ENCODE measurements at regions not wholly inside any gene's neighbourhood (a gene's known extent, or its start where the extent isn't known, plus 50 kb on each side); places are given as distances from the start of the nearest gene placed in this dataset.
A peak's percentile ranks its signal among the peaks of the same experiment; 100 is the strongest.
"Not testable (repeated sequence)": the region's sequence is repeated elsewhere in the genome, so short reads cannot be mapped to it uniquely, and the experiment has no call there.

DNA sequence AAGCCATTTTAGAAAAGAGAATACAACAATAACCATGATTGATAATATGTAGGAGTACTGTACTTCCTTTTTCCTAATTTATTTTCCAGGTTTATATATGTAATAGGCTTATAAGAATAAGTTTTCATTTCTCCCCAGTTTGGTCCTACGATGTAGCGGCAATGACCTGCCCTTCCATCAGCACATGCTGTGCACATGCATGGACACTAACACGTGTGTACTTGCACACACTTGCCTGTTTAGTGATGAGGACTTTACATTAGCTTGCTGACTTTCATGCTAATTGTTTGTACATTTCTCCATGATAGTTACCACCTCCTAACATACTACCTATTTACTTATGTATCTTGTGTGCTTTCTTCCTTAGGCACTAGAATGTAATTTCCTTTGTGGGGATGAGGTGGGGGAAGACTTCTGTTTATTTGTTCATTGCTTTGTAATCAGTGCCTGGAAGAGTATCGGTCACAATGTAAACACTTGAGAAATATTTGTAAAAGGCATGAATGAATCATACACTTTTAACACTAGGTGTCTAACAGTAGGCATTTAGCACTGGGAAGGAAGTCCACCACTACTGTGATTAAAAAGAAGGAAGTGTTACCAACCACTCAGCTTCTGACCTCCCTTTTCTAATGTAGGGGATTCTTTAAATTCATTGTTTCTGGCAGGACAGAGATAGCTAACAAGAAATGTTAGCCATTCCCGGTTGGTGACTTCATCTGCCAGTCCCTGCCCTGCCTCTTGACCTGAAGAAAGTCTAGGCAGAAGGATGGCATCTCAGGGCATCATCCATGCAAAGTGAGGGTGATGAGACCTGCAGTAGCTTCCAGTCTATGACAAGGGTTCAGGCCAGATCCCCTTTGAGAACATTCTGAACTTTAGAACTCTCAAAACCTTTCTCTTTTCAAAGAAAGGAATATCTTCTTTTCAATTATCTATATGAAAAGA is 120.2 kb upstream of the RAB18 start:
- no peaks in the 10 kb centered on the region for H3K36me3 Mint-ChIP-seq (ENCODE audit: low read depth, unreplicated experiment)
- H3K27ac Mint-ChIP-seq (ENCODE audit: unreplicated experiment) = peak overlapping the region; percentile 0
- peaks cover 11% of the 10 kb centered on the region for H3K4me1 Mint-ChIP-seq (ENCODE audit: unreplicated experiment)
- no peaks in the 10 kb centered on the region for H3K9me3 Mint-ChIP-seq (ENCODE audit: unreplicated experiment)
- H3K27me3 Mint-ChIP-seq (ENCODE audit: unreplicated experiment) = peaks cover 1% of the 10 kb centered on the region
- H3K4me3 Mint-ChIP-seq (ENCODE audit: unreplicated experiment) = no peak overlapping the region
- no peak for DNase-seq (ENCODE audit: low spot score)
- TF ChIP-seq, protein P1, sequence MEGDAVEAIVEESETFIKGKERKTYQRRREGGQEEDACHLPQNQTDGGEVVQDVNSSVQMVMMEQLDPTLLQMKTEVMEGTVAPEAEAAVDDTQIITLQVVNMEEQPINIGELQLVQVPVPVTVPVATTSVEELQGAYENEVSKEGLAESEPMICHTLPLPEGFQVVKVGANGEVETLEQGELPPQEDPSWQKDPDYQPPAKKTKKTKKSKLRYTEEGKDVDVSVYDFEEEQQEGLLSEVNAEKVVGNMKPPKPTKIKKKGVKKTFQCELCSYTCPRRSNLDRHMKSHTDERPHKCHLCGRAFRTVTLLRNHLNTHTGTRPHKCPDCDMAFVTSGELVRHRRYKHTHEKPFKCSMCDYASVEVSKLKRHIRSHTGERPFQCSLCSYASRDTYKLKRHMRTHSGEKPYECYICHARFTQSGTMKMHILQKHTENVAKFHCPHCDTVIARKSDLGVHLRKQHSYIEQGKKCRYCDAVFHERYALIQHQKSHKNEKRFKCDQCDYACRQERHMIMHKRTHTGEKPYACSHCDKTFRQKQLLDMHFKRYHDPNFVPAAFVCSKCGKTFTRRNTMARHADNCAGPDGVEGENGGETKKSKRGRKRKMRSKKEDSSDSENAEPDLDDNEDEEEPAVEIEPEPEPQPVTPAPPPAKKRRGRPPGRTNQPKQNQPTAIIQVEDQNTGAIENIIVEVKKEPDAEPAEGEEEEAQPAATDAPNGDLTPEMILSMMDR (IDR thresholded peaks at IDR 0.05; ENCODE audit: unreplicated experiment) = no peak

DNA sequence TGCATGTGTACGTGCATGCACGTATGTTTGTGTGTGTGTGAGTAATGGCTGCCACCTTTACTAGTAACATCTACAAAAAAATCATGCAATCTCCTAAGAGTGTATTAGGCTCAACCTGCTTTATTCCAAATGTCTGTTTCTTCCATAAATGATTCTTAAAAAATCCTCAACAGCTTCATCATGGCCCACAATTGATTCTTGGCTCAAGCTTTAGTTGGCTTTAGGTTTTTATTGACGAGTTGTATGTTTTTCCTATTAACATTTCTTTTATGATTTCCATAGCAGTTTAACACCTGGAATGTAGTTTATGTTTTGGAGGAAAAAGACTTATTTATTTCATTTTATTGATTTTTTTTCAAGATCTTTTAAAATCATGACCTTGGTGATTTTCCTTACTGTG is 121.9 kb upstream of the RAB18 start:
- Mint-ChIP-seq H3K27me3 (ENCODE audit: unreplicated experiment) (peaks cover 1% of the 10 kb centered on the region), H3K4me1 (ENCODE audit: unreplicated experiment) (peaks cover 11% of the 10 kb centered on the region), H3K27ac (ENCODE audit: unreplicated experiment) (no peak overlapping the region), H3K4me3 (ENCODE audit: unreplicated experiment) (no peak overlapping the region), H3K9me3 (ENCODE audit: unreplicated experiment) (no peaks in the 10 kb centered on the region), H3K36me3 (ENCODE audit: low read depth, unreplicated experiment) (no peaks in the 10 kb centered on the region)
- TF ChIP-seq, protein P1 (IDR thresholded peaks at IDR 0.05; ENCODE audit: unreplicated experiment) = no peak
- DNase-seq (ENCODE audit: low spot score) = no peak

DNA sequence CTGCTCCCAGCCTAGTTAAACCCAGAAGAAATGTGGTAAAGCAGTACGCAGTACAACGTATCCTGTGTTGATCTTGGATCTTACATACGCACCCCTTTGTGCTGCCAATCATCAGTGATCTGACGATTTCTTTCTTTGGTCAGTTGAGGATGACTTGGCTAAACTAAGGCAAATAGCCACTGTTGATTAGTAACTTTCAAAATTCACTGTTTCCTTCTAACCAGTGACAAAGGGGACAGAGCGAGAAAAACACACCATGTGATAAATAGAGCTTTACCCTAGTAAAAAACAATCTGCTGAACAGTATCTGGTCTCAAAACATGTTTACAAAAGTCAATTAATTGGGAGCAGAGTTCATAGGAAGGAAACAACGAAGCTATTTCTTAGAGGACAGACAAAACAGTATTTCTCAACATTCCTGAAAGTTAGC is 123.2 kb upstream of the RAB18 start:
- TF ChIP-seq, protein P1 (IDR thresholded peaks at IDR 0.05; ENCODE audit: unreplicated experiment) = no peak
- Mint-ChIP-seq H3K4me1 (ENCODE audit: unreplicated experiment) (peaks cover 11% of the 10 kb centered on the region), H3K27me3 (ENCODE audit: unreplicated experiment) (peaks cover 1% of the 10 kb centered on the region), H3K36me3 (ENCODE audit: low read depth, unreplicated experiment) (no peaks in the 10 kb centered on the region), H3K27ac (ENCODE audit: unreplicated experiment) (no peak overlapping the region), H3K4me3 (ENCODE audit: unreplicated experiment) (no peak overlapping the region), H3K9me3 (ENCODE audit: unreplicated experiment) (no peaks in the 10 kb centered on the region)
- DNase-seq (ENCODE audit: low spot score) = no peak

DNA sequence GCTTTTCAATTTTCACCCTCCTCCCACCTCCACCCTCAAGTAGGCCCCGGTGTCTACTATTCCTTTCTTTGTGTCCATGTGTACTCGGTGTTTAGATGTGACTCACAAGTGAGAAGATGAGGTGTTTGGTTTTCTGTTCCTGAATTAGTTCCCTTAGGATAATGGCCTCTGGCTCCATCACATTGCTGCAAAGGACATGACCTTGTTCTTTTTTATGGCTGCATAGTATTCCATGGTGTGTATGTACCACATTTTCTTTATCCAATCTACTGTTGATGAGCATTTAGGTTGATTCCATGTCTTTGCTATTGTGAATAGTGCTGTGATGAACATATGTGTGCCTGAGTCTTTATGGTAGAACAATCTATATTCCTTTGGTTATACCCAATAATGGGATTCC is 125.1 kb upstream of the RAB18 start:
- not testable (repeated sequence) for H3K4me3 Mint-ChIP-seq (ENCODE audit: unreplicated experiment); H3K4me1 Mint-ChIP-seq (ENCODE audit: unreplicated experiment); H3K27ac Mint-ChIP-seq (ENCODE audit: unreplicated experiment); DNase-seq (ENCODE audit: low spot score); H3K9me3 Mint-ChIP-seq (ENCODE audit: unreplicated experiment); H3K27me3 Mint-ChIP-seq (ENCODE audit: unreplicated experiment); H3K36me3 Mint-ChIP-seq (ENCODE audit: low read depth, unreplicated experiment)

DNA sequence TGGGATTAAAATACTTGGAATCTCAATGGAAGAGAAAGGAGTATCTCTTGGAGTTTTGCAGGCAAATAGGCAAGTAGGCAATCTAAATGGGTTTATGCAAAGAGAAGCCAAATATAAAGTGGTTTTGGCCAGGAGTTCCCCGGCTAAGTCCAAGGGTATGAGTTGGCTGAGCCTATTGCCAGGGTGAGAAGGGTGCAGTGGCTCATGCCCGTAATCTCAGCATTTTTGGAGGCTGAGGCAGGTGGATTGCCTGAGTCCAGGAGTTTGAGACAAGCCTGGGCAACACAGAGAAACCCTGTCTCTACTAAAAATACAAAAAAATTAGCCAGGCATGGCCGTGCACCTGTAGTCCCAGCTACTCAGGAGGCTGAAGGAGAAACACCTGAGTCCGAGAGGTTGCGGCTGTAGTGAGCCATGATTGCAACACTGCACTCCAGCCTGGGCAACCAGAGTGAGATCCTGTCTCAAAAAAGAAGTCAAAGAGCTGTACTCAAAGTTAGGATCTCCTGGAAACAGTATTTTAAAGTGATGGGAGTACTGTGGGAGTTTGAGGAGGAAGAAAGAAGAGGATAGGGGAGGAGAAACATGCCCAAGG is 130.4 kb upstream of the RAB18 start:
- TF ChIP-seq, protein P1 (IDR thresholded peaks at IDR 0.05; ENCODE audit: unreplicated experiment) = no peak
- Mint-ChIP-seq H3K9me3 (ENCODE audit: unreplicated experiment) (no peaks in the 10 kb centered on the region), H3K27ac (ENCODE audit: unreplicated experiment) (no peak overlapping the region), H3K27me3 (ENCODE audit: unreplicated experiment) (no peaks in the 10 kb centered on the region), H3K36me3 (ENCODE audit: low read depth, unreplicated experiment) (no peaks in the 10 kb centered on the region), H3K4me1 (ENCODE audit: unreplicated experiment) (no peaks in the 10 kb centered on the region), H3K4me3 (ENCODE audit: unreplicated experiment) (no peak overlapping the region)
- DNase-seq (ENCODE audit: low spot score) = no peak
